ENCODE measurements at regions not wholly inside any gene's neighbourhood (a gene's known extent, or its start where the extent isn't known, plus 50 kb on each side); places are given as distances from the start of the nearest gene placed in this dataset.

DNA sequence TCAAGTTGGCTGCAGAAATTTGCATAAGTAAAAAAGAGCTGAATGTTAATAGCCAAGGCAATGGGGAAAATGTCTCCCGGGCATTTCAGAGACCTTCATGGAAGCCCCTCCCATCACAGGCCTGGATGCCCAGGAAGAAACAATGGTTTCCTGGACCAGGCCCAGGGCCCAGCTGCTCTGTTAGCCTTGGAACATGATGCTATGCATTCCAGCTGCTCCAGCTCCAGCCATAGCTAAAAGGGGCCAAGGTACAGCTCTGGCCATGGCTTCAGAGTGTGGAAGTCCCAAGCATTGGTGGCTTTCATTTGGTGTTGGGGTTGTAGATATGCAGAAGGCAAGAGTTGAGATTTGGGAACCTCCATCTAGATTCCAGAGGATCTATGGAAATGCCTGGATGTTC lies 508.3 kb downstream of the SPRY1 start:
- TF ChIP-seq CTCF (IDR thresholded peaks at IDR 0.05; ENCODE audit: low read depth, low read length): no peak
- H3K4me3 ChIP-seq (replicated peaks in 1 of 2; ENCODE audit: low read depth in 2 of 2, low read length in 2 of 2): no peak overlapping the region
- DNase-seq (ENCODE audit: low read depth in 2 of 2): no peak

DNA sequence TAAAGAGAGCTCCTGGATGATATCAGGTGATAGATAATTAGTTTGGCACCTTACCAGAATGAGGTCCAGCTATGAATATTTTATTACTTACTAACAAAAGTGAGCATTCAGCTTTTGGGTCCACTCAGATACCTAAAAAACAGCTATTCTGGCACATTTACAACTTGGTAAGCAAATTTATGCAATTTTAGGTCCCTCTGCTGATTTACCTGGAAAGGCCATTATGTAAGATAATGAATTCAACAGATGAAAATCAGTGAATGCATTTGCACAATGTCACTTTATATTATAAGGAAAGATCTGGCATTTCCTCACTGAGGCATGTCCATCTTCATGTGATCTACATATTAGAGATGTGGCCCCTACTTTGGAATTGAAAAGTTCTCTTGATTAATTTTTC lies 517.0 kb downstream of the SPRY1 start:
- H3K4me3 ChIP-seq (replicated peaks in 1 of 2; ENCODE audit: low read depth in 2 of 2, low read length in 2 of 2): no peak overlapping the region
- no peak for TF ChIP-seq CTCF (IDR thresholded peaks at IDR 0.05; ENCODE audit: low read depth, low read length)
- DNase-seq (ENCODE audit: low read depth in 2 of 2): no peak

DNA sequence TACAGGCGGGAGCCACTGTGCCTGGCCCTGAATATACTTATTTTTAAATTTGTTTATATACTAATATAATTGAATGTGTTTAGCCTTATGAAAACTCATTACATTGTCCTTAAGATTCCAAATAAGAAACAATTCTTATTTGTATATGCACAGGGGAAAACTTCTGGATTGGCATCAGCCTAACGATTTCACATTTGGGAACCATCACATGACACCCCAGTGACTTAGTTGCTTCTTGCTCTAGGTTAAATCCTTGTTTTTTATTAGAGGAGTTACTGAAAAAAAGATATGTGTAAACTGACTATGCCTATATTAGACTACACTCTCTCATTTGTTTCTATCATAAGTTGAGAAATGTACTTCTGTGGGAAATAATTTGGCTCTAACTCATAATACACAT lies 520.2 kb downstream of the SPRY1 start:
- no peak for TF ChIP-seq CTCF (IDR thresholded peaks at IDR 0.05; ENCODE audit: low read depth, low read length)
- H3K4me3 ChIP-seq (replicated peaks in 1 of 2; ENCODE audit: low read depth in 2 of 2, low read length in 2 of 2): no peak overlapping the region
- DNase-seq (ENCODE audit: low read depth in 2 of 2): no peak

DNA sequence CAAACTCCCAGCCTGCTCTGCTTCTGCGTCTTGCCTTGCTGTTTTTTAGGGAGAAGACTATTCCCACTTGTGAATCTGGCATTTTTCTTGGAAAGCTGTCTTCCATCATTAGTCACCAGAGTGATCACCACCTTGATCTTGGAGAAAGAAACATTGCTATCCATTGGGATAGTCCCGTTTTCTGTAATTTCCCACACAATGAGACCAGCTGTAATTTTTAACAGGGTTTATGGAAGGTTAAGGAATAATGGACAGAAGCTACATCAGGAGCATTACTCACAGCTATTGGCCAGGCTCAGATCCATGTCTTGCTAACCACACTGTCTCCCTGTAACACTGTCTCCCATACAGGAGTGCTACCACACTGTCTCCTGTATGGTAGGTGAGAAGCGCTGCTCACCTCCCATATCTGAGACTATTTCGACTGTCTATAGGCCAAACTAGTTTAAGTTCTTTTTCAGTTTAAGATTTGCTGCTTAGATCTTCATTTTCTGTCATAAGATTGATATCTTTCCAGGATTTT lies 523.0 kb downstream of the SPRY1 start:
- no peak for TF ChIP-seq CTCF (IDR thresholded peaks at IDR 0.05; ENCODE audit: low read depth, low read length)
- no peak for DNase-seq (ENCODE audit: low read depth in 2 of 2)
- H3K4me3 ChIP-seq (replicated peaks in 1 of 2; ENCODE audit: low read depth in 2 of 2, low read length in 2 of 2): no peak overlapping the region

DNA sequence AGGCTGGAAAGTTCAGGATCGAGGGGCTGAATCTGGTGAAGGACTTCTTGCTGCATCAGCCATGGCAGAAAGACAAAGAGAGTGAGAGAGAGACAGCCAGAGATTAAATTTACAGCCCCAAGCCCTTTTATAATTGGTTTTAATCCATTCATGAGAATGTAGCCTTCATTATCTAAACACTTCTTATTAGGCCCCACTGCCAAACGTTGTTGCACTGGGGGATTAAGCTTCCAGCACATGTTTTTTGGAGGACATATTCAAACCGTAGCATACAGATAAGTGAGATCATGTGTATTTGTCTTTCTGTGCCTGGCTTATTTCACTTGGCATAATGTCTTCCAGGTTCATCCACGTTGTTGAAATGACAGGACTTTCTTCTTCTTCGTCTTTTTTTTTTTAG lies 524.7 kb downstream of the SPRY1 start:
- TF ChIP-seq CTCF (IDR thresholded peaks at IDR 0.05; ENCODE audit: low read depth, low read length): no peak
- no peak overlapping the region for H3K4me3 ChIP-seq (replicated peaks in 1 of 2; ENCODE audit: low read depth in 2 of 2, low read length in 2 of 2)
- no peak for DNase-seq (ENCODE audit: low read depth in 2 of 2)

DNA sequence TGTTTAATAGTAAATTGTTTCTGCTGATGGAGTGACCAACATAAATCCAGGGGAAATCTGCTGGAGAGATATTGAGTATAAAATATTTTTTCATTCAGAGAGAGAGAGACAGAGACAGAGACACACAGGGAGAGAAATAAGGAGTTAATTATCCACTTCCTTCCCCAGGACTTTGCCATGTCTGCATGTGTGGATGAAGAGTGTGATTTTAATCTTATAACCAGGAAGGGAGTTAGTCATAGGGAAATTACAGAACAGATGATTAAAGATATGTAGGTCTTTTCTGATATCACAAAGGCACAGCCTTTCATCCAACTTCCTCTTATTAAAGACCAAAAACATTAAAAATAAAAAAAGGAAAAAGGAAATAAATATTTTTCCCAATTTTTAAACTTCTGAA lies 526.3 kb downstream of the SPRY1 start:
- H3K4me3 ChIP-seq (replicated peaks in 1 of 2; ENCODE audit: low read depth in 2 of 2, low read length in 2 of 2): no peak overlapping the region
- DNase-seq (ENCODE audit: low read depth in 2 of 2): peak; percentile 20 to 23
- TF ChIP-seq CTCF (IDR thresholded peaks at IDR 0.05; ENCODE audit: low read depth, low read length): no peak

DNA sequence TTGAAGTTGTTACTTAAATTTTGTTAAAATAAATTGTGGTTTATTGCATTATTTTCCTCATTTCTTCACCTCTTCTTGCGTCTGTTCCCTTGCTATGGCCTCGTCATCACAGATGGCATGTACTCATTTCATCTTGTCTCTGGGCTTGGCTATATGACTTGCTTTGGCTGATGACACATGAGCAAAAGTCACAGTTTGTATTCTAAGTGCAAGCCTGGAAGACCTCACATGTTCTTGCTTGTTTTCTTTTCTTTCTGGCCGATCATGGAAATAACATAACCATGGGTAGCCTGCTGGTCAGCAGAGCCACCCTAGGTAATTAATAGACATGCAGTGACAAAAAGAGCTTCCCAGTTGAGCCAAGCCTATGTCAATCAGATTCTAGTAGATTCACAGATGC lies 527.9 kb downstream of the SPRY1 start:
- H3K4me3 ChIP-seq (replicated peaks in 1 of 2; ENCODE audit: low read depth in 2 of 2, low read length in 2 of 2): no peak overlapping the region
- peak; percentile 43 to 52 for DNase-seq (ENCODE audit: low read depth in 2 of 2)
- TF ChIP-seq CTCF (IDR thresholded peaks at IDR 0.05; ENCODE audit: low read depth, low read length): no peak
